ENCODE measurements at regions not wholly inside any gene's neighbourhood (a gene's known extent, or its start where the extent isn't known, plus 50 kb on each side); places are given as distances from the start of the nearest gene placed in this dataset.

DNA sequence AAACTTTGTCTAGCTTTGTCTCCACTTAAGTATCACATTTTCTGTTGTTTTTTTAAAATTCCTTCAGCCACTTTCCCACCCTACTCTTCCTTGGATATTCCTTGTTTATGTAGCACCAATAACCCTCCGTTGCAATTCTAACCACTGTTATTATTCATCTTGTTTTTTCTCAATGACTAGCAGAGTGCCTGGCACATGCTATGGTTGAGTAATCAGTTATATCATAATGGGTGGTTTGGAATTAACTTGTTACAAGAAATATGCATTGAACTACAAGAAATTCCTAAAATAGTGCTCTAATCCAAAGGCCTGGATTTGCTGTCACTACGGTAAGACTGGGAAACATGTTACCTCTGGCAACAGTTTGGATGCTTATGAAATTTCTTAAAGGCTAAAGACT is 756.6 kb downstream of the NOVA1 start (continued):
- TF ChIP-seq, protein P1, sequence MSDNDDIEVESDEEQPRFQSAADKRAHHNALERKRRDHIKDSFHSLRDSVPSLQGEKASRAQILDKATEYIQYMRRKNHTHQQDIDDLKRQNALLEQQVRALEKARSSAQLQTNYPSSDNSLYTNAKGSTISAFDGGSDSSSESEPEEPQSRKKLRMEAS (IDR thresholded peaks at IDR 0.05), result no peak
- TF ChIP-seq, protein P2, sequence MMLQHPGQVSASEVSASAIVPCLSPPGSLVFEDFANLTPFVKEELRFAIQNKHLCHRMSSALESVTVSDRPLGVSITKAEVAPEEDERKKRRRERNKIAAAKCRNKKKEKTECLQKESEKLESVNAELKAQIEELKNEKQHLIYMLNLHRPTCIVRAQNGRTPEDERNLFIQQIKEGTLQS (IDR thresholded peaks at IDR 0.05), result no peak
- no peak for TF ChIP-seq POLR2AphosphoS5 (IDR thresholded peaks at IDR 0.05; ENCODE audit: low read depth, low read length)
- TF ChIP-seq CEBPB (IDR thresholded peaks at IDR 0.05; ENCODE audit: low read depth), result no peak
- no peak for TF ChIP-seq SP1 (IDR thresholded peaks at IDR 0.05; ENCODE audit: low read depth)

DNA sequence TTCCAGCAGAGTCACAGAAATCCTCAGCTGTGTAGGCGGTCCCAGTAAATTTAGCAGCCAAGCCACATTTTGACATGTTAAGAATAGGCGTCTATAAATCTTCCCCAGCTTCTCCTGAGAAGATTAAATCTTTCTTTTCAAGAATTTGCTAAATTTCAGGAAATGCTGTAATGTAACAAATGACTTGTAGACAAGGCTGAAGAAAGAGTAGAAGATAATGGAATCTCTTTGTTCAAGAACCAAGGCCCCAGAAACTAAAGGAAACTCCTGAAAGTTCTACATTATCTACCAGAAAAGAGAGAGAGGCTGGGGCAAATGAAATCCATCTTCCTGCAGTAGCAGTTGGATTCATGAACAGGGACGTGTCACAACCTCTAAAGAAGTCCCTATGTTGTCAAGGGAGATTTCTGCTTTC is 760.3 kb downstream of the NOVA1 start:
- DNase-seq (ENCODE audit: low read depth, low spot score), result no peak
- no peaks in the 10 kb centered on the region for H3K4me1 ChIP-seq (ENCODE audit: control insufficient read depth in 1 of 2, insufficient read depth in 2 of 2, low read length in 2 of 2)
- H3K9me2 ChIP-seq (ENCODE audit: insufficient read depth), result no peaks in the 10 kb centered on the region
- H3K9ac ChIP-seq (ENCODE audit: low read length), result no peak overlapping the region
- no peak overlapping the region for H2AFZ ChIP-seq (ENCODE audit: low read depth, low read length, poor library complexity, severe bottlenecking)
- POLR2A ChIA-PET, result no interaction called here
- no peaks in the 10 kb centered on the region for H3K36me3 ChIP-seq (ENCODE audit: control insufficient read depth in 1 of 2, insufficient read depth in 2 of 2, low read length in 2 of 2)
- H3K27me3 ChIP-seq (ENCODE audit: insufficient read depth, low read length), result no peaks in the 10 kb centered on the region
- H3K9me3 ChIP-seq (ENCODE audit: control insufficient read depth in 1 of 2, insufficient read depth in 1 of 2, low read depth in 1 of 2, low read length in 2 of 2), result peaks cover 0 to 28% of the 10 kb centered on the region in 2 experiments; a peak in 2 of 4 replicates
- H4K20me1 ChIP-seq (ENCODE audit: insufficient read depth), result no peaks in the 10 kb centered on the region
- H3K4me3 ChIP-seq (replicated peaks in 1 of 2; ENCODE audit: low read depth in 1 of 2, low read length in 2 of 2), result no peak overlapping the region
- TF ChIP-seq EZH2phosphoT487 (IDR thresholded peaks at IDR 0.05; ENCODE audit: borderline replicate concordance) (no peak), SP1 (IDR thresholded peaks at IDR 0.05; ENCODE audit: low read depth) (no peak), ZFX (IDR thresholded peaks at IDR 0.05) (no peak), FOSL1 (IDR thresholded peaks at IDR 0.05; ENCODE audit: low read depth) (no peak), RAD21 (IDR thresholded peaks at IDR 0.05; ENCODE audit: low read depth) (no peak), EGR1 (IDR thresholded peaks at IDR 0.05; ENCODE audit: low read depth) (no peak), JUND (IDR thresholded peaks at IDR 0.05) (no peak), CEBPB (IDR thresholded peaks at IDR 0.05; ENCODE audit: low read depth) (no peak), TCF7L2 (IDR thresholded peaks at IDR 0.05; ENCODE audit: borderline replicate concordance, extremely low read depth, insufficient read depth, insufficient read length) (no peak), ELF1 (IDR thresholded peaks at IDR 0.05; ENCODE audit: borderline replicate concordance, low read depth) (no peak)
- TF ChIP-seq, protein P2 (IDR thresholded peaks at IDR 0.05), result no peak
- RAD21 ChIA-PET (ENCODE audit: low non-redundant PET in 1 of 2, low total read pairs in 2 of 2, uncharacterized antibody in 2 of 2, unreplicated experiment in 2 of 2), result no interaction called here
- no peak overlapping the region for H3K4me2 ChIP-seq (ENCODE audit: low read length)
- no peak for ATAC-seq
- intact Hi-C loops (cut with micrococcal nuclease), result no loop called here
- CTCF ChIA-PET, result no interaction called here
- BruUV-seq (replicated peaks), result no TSS peak
- H3K79me2 ChIP-seq (ENCODE audit: insufficient read depth, low read length), result no peaks in the 10 kb centered on the region
- no peak overlapping the region for H3K27ac ChIP-seq (ENCODE audit: low read depth, low read length)

All from HCT116 (cell line).